Keratinocyte (primary cell): ENCODE measurements at regions not wholly inside any gene's neighbourhood (a gene's known extent, or its start where the extent isn't known, plus 50 kb on each side); places are given as distances from the start of the nearest gene placed in this dataset.

Experiments used
- DNase-seq: peaks from one replicate; pipeline ENCODE4 v3.0.0-alpha.2; 2011; ENCODE audit warnings: low read depth, missing footprints, low spot score
- FAIRE-seq: peaks from 2 replicates; lab custom pipeline; 2011; peaks lifted over from hg19 to GRCh38; lab: Jason Lieb, UNC
- H2AFZ ChIP-seq: 2 replicates; pipeline ENCODE4 v1.6.0; 2012; ENCODE audit warnings: low read length, control low read depth, inconsistent platforms; ENCODE audit not compliant: control insufficient read depth
- H3K27ac ChIP-seq: 2 replicates; pipeline ENCODE4 v1.5.1; 2011; ENCODE audit warnings: low read length; ENCODE audit not compliant: control insufficient read depth, insufficient read depth
- H3K27me3 ChIP-seq: 3 replicates; pipeline ENCODE4 v1.6.0; 2011; ENCODE audit warnings: low read length; ENCODE audit not compliant: control insufficient read depth, insufficient read depth; ENCODE audit errors: extremely low read depth
- H3K36me3 ChIP-seq, 2 experiments: 2 replicates in 1 of 2; 3 replicates in 1 of 2; pipeline ENCODE4 v1.5.1; 2011; ENCODE audit warnings: low read length in 2 of 2, mild to moderate bottlenecking in 1 of 2; ENCODE audit not compliant: control insufficient read depth in 2 of 2, insufficient read depth in 2 of 2; ENCODE audit errors: extremely low read depth in 1 of 2
- H3K4me1 ChIP-seq: 3 replicates; pipeline ENCODE4 v1.5.1; 2011; ENCODE audit warnings: low read length; ENCODE audit not compliant: control insufficient read depth, insufficient read depth; ENCODE audit errors: extremely low read depth
- H3K4me2 ChIP-seq: 3 replicates; pipeline ENCODE4 v1.6.0; 2011; ENCODE audit warnings: low read depth, low read length; ENCODE audit not compliant: control insufficient read depth, insufficient read depth; ENCODE audit errors: extremely low read depth
- H3K4me3 ChIP-seq, 3 experiments: fragments of 200-600 bp in 1 of 3; sonication (generic) in 1 of 3; 2 replicates in 2 of 3; 3 replicates in 1 of 3; pipeline ENCODE4 v1.5.1; 2011 to 2016; ENCODE audit warnings: low read length in 3 of 3, mild to moderate bottlenecking in 3 of 3, control low read depth in 2 of 3, inconsistent platforms in 1 of 3, low read depth in 1 of 3, mixed read lengths in 1 of 3, mixed run types in 1 of 3, moderate library complexity in 1 of 3; ENCODE audit not compliant: control insufficient read depth in 2 of 3, insufficient read depth in 2 of 3; ENCODE audit errors: extremely low read depth in 1 of 3
- H3K79me2 ChIP-seq: 2 replicates; pipeline ENCODE4 v1.6.0; 2012; ENCODE audit warnings: low read length; ENCODE audit not compliant: control insufficient read depth, insufficient read depth
- H3K9ac ChIP-seq: 3 replicates; pipeline ENCODE4 v1.6.0; 2011; ENCODE audit warnings: low read length; ENCODE audit not compliant: control insufficient read depth, insufficient read depth; ENCODE audit errors: extremely low read depth
- H3K9me1 ChIP-seq: 3 replicates; pipeline ENCODE4 v1.6.0; 2011; ENCODE audit warnings: low read length; ENCODE audit not compliant: control insufficient read depth, insufficient read depth; ENCODE audit errors: extremely low read depth
- H3K9me3 ChIP-seq: 2 replicates; pipeline ENCODE4 v1.5.1; 2012; ENCODE audit warnings: low read depth, low read length; ENCODE audit not compliant: control insufficient read depth
- H4K20me1 ChIP-seq: 3 replicates; pipeline ENCODE4 v1.6.0; 2011; ENCODE audit warnings: low read length; ENCODE audit not compliant: control insufficient read depth, insufficient read depth; ENCODE audit errors: extremely low read depth
- CTCF ChIP-seq, 3 experiments: IDR thresholded peaks in 1 of 3; conservative IDR thresholded peaks in 1 of 3; optimal IDR thresholded peaks in 1 of 3; 2 replicates in 2 of 3; 3 replicates in 1 of 3; pipeline versions ENCODE3 to v1.5.1; 2011; ENCODE audit warnings: low read length in 3 of 3, mild to moderate bottlenecking in 3 of 3, moderate library complexity in 2 of 3, control low read depth in 1 of 3, inconsistent platforms in 1 of 3; ENCODE audit not compliant: insufficient read depth in 2 of 3; ENCODE audit errors: extremely low read depth in 1 of 3
- EZH2 ChIP-seq: IDR thresholded peaks from one replicate; pipeline ENCODE4 v1.6.1; 2012; ENCODE audit warnings: inconsistent platforms, mild to moderate bottlenecking, low read length, moderate library complexity
- dilution Hi-C: fragments of 300-500 bp; cut with MboI; formaldehyde crosslinking; loops from one replicate; pipeline ENCODE4 v1.7.0; 2020; ENCODE audit warnings: low sequenced_read_pairs; ENCODE audit not compliant: extremely low pct_ligation_motif_present

GRCh38 chr2:114201781-114202180, 240.7 kb upstream of the DPP10 start:
- H4K20me1 ChIP-seq: no peaks in the 10 kb centered on the region
- no peaks in the 10 kb centered on the region for H3K36me3 ChIP-seq
- dilution Hi-C loops: no loop called here
- FAIRE-seq (no peak), DNase-seq (no peak)
- H3K4me2 ChIP-seq: no peak overlapping the region
- no peak overlapping the region for H3K27ac ChIP-seq
- H3K27me3 ChIP-seq: no peaks in the 10 kb centered on the region
- H3K79me2 ChIP-seq: no peaks in the 10 kb centered on the region
- no peaks in the 10 kb centered on the region for H3K9me3 ChIP-seq
- no peak overlapping the region for H3K4me3 ChIP-seq
- no peaks in the 10 kb centered on the region for H3K4me1 ChIP-seq
- H2AFZ ChIP-seq: no peak overlapping the region
- no peaks in the 10 kb centered on the region for H3K9me1 ChIP-seq
- H3K9ac ChIP-seq: no peak overlapping the region
- no peak for TF ChIP-seq CTCF (optimal IDR thresholded peaks at IDR 0.05 in 1 of 3, IDR thresholded peaks at IDR 0.05 in 1 of 3, conservative IDR thresholded peaks at IDR 0.05 in 1 of 3; ENCODE audit: extremely low read depth in 1 of 3, insufficient read depth in 2 of 3, low read length in 3 of 3)
- TF ChIP-seq EZH2: no peak

GRCh38 chr2:114203679-114204078, 238.8 kb upstream of the DPP10 start:
- H3K4me2 ChIP-seq: no peak overlapping the region
- H3K27me3 ChIP-seq: no peaks in the 10 kb centered on the region
- H3K9me3 ChIP-seq: no peaks in the 10 kb centered on the region
- dilution Hi-C loops: no loop called here
- FAIRE-seq: no peak
- H3K4me3 ChIP-seq: no peak overlapping the region
- no peaks in the 10 kb centered on the region for H3K36me3 ChIP-seq
- no peak overlapping the region for H3K27ac ChIP-seq
- H3K9me1 ChIP-seq: no peaks in the 10 kb centered on the region
- H3K79me2 ChIP-seq: no peaks in the 10 kb centered on the region
- TF ChIP-seq CTCF (optimal IDR thresholded peaks at IDR 0.05 in 1 of 3, IDR thresholded peaks at IDR 0.05 in 1 of 3, conservative IDR thresholded peaks at IDR 0.05 in 1 of 3; ENCODE audit: extremely low read depth in 1 of 3, insufficient read depth in 2 of 3, low read length in 3 of 3) (no peak), EZH2 (no peak)
- no peak overlapping the region for H2AFZ ChIP-seq
- no peaks in the 10 kb centered on the region for H3K4me1 ChIP-seq
- H4K20me1 ChIP-seq: no peaks in the 10 kb centered on the region
- no peak for DNase-seq
- no peak overlapping the region for H3K9ac ChIP-seq
